ENCODE measurements at regions not wholly inside any gene's neighbourhood (a gene's known extent, or its start where the extent isn't known, plus 50 kb on each side); places are given as distances from the start of the nearest gene placed in this dataset.

GRCh38 chr13:111893071-111893606, 173.8 kb upstream of the SOX1 start:
- FAIRE-seq (no peak), DNase-seq (ENCODE audit: insufficient read length, low spot score) (no peak)

- no peak for FAIRE-seq
- DNase-seq (ENCODE audit: insufficient read length, low spot score) = no peak
These were observed 173.1 kb upstream of the SOX1 start for GRCh38 chr13:111893607-111894443.

- FAIRE-seq (no peak), DNase-seq (ENCODE audit: insufficient read length, low spot score) (no peak)
These were observed 170.8 kb upstream of the SOX1 start for GRCh38 chr13:111895896-111896821.

GRCh38 chr13:111897178-111897845, 169.6 kb upstream of the SOX1 start:
- FAIRE-seq (no peak), DNase-seq (ENCODE audit: insufficient read length, low spot score) (no peak)

- no peak for DNase-seq (ENCODE audit: insufficient read length, low spot score)
- FAIRE-seq = no peak
These were observed 169.1 kb upstream of the SOX1 start for GRCh38 chr13:111897846-111898215.

GRCh38 chr13:111898956-111899713, 167.8 kb upstream of the SOX1 start:
- FAIRE-seq = no peak
- DNase-seq (ENCODE audit: insufficient read length, low spot score) = no peak

- no peak for DNase-seq (ENCODE audit: insufficient read length, low spot score)
- FAIRE-seq = no peak
These were observed 167.1 kb upstream of the SOX1 start for GRCh38 chr13:111899714-111900389.

GRCh38 chr13:111900390-111901131, 166.4 kb upstream of the SOX1 start:
- FAIRE-seq (no peak), DNase-seq (ENCODE audit: insufficient read length, low spot score) (no peak)

- FAIRE-seq (no peak), DNase-seq (ENCODE audit: insufficient read length, low spot score) (no peak)
These were observed 165.6 kb upstream of the SOX1 start for GRCh38 chr13:111901267-111901915.

GRCh38 chr13:111902726-111903125, 164.2 kb upstream of the SOX1 start:
- FAIRE-seq (no peak), DNase-seq (ENCODE audit: insufficient read length, low spot score) (no peak)

GRCh38 chr13:111903143-111903542, 163.8 kb upstream of the SOX1 start:
- no peak for DNase-seq (ENCODE audit: insufficient read length, low spot score)
- FAIRE-seq = no peak

- no peak for DNase-seq (ENCODE audit: insufficient read length, low spot score)
- no peak for FAIRE-seq
These were observed 162.8 kb upstream of the SOX1 start for GRCh38 chr13:111904166-111904565.

GRCh38 chr13:111904701-111905608, 162.0 kb upstream of the SOX1 start:
- no peak for DNase-seq (ENCODE audit: insufficient read length, low spot score)
- no peak for FAIRE-seq

- FAIRE-seq = no peak
These were observed 161.4 kb upstream of the SOX1 start for GRCh38 chr13:111905609-111905945.

GRCh38 chr13:111906306-111906705, 160.6 kb upstream of the SOX1 start:
- no peak for FAIRE-seq

More at GRCh38 chr13:111905609-111905945, 161.4 kb upstream of the SOX1 start:
- no peak for DNase-seq (ENCODE audit: insufficient read length, low spot score)

GRCh38 chr13:111906816-111907215, 160.1 kb upstream of the SOX1 start:
- DNase-seq (ENCODE audit: insufficient read length, low spot score) (no peak), FAIRE-seq (no peak)

More at GRCh38 chr13:111906306-111906705, 160.6 kb upstream of the SOX1 start:
- no peak for DNase-seq (ENCODE audit: insufficient read length, low spot score)

- DNase-seq (ENCODE audit: insufficient read length, low spot score) (no peak), FAIRE-seq (no peak)
These were observed 159.5 kb upstream of the SOX1 start for GRCh38 chr13:111907341-111907880.

Measured in HTR-8/SVneo (cell line).